ENCODE measurements at regions not wholly inside any gene's neighbourhood (a gene's known extent, or its start where the extent isn't known, plus 50 kb on each side); places are given as distances from the start of the nearest gene placed in this dataset.
"Not testable (repeated sequence)": the region's sequence is repeated elsewhere in the genome, so short reads cannot be mapped to it uniquely, and the experiment has no call there.

DNA sequence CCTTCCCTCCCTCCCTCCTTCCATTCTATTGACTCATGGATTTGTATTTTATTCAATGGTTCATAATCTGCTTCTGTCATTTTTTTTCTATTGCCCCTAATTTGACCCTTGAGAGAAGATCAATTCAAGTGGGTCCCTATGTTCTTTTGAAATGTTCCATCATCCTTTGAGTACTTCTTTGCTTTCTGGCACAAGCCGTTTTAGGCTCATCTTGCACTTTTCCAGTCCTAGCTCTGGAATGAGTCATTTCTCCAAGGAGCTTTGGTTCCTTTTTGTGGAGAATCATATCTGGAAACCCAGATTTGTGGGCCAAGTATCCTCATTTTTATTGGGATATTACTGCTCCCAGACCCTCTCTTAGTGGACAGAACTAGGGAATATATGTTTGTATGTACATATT, 126.8 kb upstream of the PTPN3 start:
- Histone ChIP-seq H3K36me3 (ENCODE audit: control insufficient read depth in 1 of 2, insufficient read depth in 2 of 2, low read length in 2 of 2) (no peaks in the 10 kb centered on the region), H3K27me3 (ENCODE audit: low read depth, low read length) (no peaks in the 10 kb centered on the region), H3K27ac (ENCODE audit: low read length) (no peak overlapping the region), H3K4me1 (ENCODE audit: control insufficient read depth in 1 of 2, insufficient read depth in 2 of 2, low read length in 2 of 2) (no peaks in the 10 kb centered on the region), H3K4me3 (ENCODE audit: low read depth in 1 of 2, low read length in 2 of 2) (no peak overlapping the region), H3K9me3 (ENCODE audit: control insufficient read depth in 1 of 2, low read length in 2 of 2) (no peaks in the 10 kb centered on the region)

DNA sequence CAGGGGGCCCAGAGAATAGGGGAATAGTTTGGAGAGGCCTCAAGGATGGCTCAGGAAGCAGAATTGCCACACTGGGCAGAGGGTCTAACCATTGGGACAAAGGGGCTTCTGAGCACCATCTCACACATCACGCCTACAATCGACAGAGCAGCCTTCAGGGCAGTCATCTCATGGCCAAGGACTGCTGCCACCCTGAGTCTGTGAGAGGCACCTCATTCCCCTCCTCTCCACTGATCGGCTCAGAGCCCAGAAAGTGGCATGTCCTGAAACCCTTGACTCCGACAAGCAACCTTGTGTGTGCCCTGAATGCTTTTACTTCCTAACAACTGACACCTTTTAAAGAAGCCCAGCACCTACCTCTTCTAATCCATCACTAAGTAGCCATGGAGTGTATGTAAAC, 128.9 kb upstream of the PTPN3 start:
- no peaks in the 10 kb centered on the region for H3K4me1 ChIP-seq (ENCODE audit: control insufficient read depth in 1 of 2, insufficient read depth in 2 of 2, low read length in 2 of 2)
- no peaks in the 10 kb centered on the region for H3K27me3 ChIP-seq (ENCODE audit: low read depth, low read length)
- no peaks in the 10 kb centered on the region for H3K36me3 ChIP-seq (ENCODE audit: control insufficient read depth in 1 of 2, insufficient read depth in 2 of 2, low read length in 2 of 2)
- H3K27ac ChIP-seq (ENCODE audit: low read length), result no peak overlapping the region
- H3K4me3 ChIP-seq (ENCODE audit: low read depth in 1 of 2, low read length in 2 of 2), result no peak overlapping the region
- no peaks in the 10 kb centered on the region for H3K9me3 ChIP-seq (ENCODE audit: control insufficient read depth in 1 of 2, low read length in 2 of 2)

DNA sequence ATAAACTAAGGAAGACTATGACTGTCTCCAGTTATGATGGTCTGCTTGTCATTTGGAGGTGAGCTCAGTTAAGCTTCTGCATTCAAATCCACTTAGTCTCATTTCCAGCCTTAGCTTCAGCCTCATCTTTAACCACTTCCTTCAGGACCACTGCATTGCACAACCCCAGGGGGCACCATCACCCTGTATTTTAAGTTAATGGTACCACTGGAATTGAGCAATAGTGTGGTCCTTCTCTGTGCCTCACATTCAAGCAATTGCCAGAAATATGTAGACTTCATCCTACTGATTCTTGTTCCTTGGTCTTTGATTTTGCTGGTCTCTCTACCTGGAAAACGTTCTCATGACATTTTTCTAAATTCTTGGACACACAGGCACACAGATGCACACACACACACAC, 131.5 kb upstream of the PTPN3 start:
- no peaks in the 10 kb centered on the region for H3K9me3 ChIP-seq (ENCODE audit: control insufficient read depth in 1 of 2, low read length in 2 of 2)
- no peaks in the 10 kb centered on the region for H3K4me1 ChIP-seq (ENCODE audit: control insufficient read depth in 1 of 2, insufficient read depth in 2 of 2, low read length in 2 of 2)
- H3K27me3 ChIP-seq (ENCODE audit: low read depth, low read length), result no peaks in the 10 kb centered on the region
- no peaks in the 10 kb centered on the region for H3K36me3 ChIP-seq (ENCODE audit: control insufficient read depth in 1 of 2, insufficient read depth in 2 of 2, low read length in 2 of 2)
- no peak overlapping the region for H3K4me3 ChIP-seq (ENCODE audit: low read depth in 1 of 2, low read length in 2 of 2)
- no peak overlapping the region for H3K27ac ChIP-seq (ENCODE audit: low read length)

DNA sequence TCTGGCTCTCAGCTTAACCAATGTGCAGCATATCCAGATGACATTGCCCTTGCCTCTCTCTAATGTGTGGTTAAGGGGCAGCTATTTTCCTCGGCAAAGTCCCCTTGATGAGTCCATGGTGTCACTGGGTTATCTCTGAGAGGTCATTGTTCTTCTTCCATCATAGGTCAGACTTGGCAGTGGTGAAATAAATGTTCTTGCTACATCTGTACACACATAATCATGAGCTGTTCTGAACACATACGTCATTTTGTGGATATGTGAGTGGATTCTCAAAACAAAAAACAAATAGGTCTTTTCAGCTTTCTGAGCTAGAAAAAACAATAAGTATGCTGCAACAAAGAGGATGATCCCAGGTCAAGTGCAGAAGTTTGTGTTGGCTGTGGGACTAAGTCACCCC, 134.7 kb upstream of the PTPN3 start:
- H3K4me1 ChIP-seq (ENCODE audit: control insufficient read depth in 1 of 2, insufficient read depth in 2 of 2, low read length in 2 of 2), result no peaks in the 10 kb centered on the region
- H3K36me3 ChIP-seq (ENCODE audit: control insufficient read depth in 1 of 2, insufficient read depth in 2 of 2, low read length in 2 of 2), result no peaks in the 10 kb centered on the region
- H3K27ac ChIP-seq (ENCODE audit: low read length), result no peak overlapping the region
- no peaks in the 10 kb centered on the region for H3K9me3 ChIP-seq (ENCODE audit: control insufficient read depth in 1 of 2, low read length in 2 of 2)
- no peaks in the 10 kb centered on the region for H3K27me3 ChIP-seq (ENCODE audit: low read depth, low read length)
- H3K4me3 ChIP-seq (ENCODE audit: low read depth in 1 of 2, low read length in 2 of 2), result no peak overlapping the region

DNA sequence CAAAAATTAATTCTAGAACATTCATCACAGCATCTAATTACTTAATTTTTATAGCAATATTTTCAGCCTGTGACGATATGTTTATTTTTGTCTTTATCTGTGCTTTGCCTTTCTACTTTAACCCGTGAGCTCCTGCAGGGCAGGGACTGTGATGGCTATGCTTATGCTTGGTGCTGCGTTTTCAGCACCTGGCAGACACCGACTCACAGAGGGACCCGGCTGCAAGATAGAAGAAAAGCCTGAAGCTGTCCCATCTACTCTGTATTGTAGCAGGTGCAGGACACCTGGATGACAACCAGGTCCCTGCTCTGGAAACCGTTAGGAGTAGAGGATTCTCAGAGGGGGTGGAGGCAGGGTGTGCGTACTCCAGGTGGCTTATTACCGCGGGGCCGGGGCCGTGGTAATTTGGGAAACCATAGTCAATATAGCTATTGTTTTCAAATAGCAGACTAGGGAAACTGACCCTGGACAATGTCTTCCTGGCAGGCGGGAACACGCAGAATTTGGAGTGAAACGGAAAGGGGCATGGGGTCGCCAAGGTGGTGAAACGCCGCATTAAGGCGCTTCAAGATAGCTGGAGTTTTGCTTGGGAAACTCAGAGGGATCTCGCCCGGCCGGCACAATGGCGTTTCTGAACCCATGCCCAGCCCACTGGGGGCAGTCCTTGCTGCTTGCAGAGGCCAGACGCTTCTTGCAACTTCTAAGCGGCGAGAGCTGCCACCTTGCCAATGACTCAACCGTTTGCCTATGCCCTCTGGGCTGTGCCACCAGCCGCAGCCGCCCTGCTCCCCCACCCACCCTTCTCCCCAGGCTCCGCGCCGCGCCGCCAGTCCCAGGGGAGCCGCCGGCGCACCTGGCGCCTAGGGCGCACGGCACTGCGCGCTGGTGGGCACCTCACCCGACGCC, 140.1 kb upstream of the PALM2AKAP2 start:
- no peak overlapping the region for H3K27ac ChIP-seq (ENCODE audit: low read length)
- peak overlapping the region in 1 of 2 donors; percentile 71 for H3K4me3 ChIP-seq (ENCODE audit: low read depth in 1 of 2, low read length in 2 of 2)
- H3K27me3 ChIP-seq (ENCODE audit: low read depth, low read length), result peaks cover 18% of the 10 kb centered on the region

DNA sequence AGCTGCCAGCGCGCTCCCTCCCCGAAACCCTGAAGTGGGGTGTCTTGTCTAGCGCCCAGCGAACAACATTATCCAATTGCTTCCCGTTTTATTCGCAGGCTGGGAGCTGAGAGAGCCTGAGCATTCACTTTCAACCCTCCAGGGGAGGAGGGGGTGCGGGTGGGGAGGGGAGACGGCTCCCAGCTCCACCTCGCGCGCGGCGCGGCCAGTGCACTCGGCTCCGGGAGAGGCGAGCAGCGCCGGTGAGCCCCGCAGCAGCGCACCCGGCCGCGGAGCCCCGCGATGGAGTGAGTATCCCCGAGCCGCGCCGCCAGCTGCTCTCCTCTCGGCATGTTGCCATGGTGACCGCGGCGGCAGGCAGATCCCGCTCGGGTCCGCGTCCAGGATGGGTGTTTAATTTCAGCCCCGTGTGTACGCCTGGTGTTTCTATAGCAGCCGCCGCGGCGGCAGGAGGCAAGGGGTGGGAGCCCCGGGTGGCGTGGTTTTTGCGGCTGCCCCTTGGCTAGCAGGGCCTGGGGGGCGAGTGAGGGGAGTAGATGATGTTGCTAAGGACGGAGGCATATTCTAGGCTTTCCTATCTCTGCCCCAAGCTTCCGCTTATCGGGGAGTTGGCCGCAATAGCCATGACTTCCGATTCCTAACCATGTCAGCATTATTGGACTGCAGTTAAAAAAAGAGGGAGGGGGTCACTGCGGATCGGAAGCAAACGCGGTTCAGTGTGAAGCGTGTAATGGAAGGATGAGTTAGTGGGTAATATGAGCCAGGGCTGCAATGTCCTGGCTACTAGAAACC, 139.2 kb upstream of the PALM2AKAP2 start:
- Histone ChIP-seq H3K27me3 (ENCODE audit: low read depth, low read length) (peaks cover 18% of the 10 kb centered on the region), H3K4me3 (ENCODE audit: low read depth in 1 of 2, low read length in 2 of 2) (peak overlapping the region; percentile 37 to 71), H3K9me3 (ENCODE audit: control insufficient read depth in 1 of 2, low read length in 2 of 2) (no peaks in the 10 kb centered on the region), H3K36me3 (ENCODE audit: control insufficient read depth in 1 of 2, insufficient read depth in 2 of 2, low read length in 2 of 2) (no peaks in the 10 kb centered on the region), H3K27ac (ENCODE audit: low read length) (no peak overlapping the region), H3K4me1 (ENCODE audit: control insufficient read depth in 1 of 2, insufficient read depth in 2 of 2, low read length in 2 of 2) (peaks cover 0 to 18% of the 10 kb centered on the region in 2 donors)

More for the DNA sequence above, 140.1 kb upstream of the PALM2AKAP2 start:
- Histone ChIP-seq H3K4me1 (ENCODE audit: control insufficient read depth in 1 of 2, insufficient read depth in 2 of 2, low read length in 2 of 2) (peaks cover 0 to 18% of the 10 kb centered on the region in 2 donors), H3K9me3 (ENCODE audit: control insufficient read depth in 1 of 2, low read length in 2 of 2) (no peaks in the 10 kb centered on the region), H3K36me3 (ENCODE audit: control insufficient read depth in 1 of 2, insufficient read depth in 2 of 2, low read length in 2 of 2) (no peaks in the 10 kb centered on the region)

DNA sequence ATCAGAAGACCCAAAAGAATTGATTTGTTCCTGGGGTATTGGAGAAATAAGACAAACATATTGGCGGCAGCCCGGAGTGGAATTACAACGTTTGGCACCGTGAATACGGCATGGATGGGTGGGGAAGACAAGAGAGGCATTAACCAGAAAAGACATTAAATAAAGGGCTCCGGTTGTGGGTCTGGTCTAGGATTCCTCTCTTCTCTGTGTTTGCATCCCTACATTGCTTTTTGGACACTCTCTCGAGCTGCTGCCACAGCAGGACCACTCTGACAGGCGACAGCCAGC, 138.7 kb upstream of the PALM2AKAP2 start:
- no peaks in the 10 kb centered on the region for H3K9me3 ChIP-seq (ENCODE audit: control insufficient read depth in 1 of 2, low read length in 2 of 2)

DNA sequence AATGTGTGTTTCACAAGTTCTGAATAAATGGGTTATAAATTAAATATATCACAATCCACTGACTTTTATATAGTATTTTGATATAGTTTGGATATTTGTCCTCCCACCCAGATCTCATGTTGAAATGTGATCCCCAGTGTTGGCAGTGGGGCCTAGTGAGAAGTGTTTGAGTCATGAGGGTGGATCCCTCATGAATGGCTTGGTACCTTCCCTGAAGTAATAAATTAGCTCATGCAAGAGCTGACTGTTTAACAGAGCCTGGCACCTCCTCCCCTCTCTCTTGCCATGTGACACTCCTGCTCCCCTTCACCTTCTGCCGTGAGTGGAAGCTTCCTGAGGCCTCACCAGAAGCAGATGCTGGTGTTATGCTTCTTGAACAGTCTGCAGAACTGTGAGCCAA, 127.9 kb upstream of the PALM2AKAP2 start:
- no peak overlapping the region for H3K27ac ChIP-seq (ENCODE audit: low read length)
- H3K4me1 ChIP-seq (ENCODE audit: control insufficient read depth in 1 of 2, insufficient read depth in 2 of 2, low read length in 2 of 2), result no peaks in the 10 kb centered on the region
- no peaks in the 10 kb centered on the region for H3K9me3 ChIP-seq (ENCODE audit: control insufficient read depth in 1 of 2, low read length in 2 of 2)
- no peaks in the 10 kb centered on the region for H3K27me3 ChIP-seq (ENCODE audit: low read depth, low read length)
- no peak overlapping the region for H3K4me3 ChIP-seq (ENCODE audit: low read depth in 1 of 2, low read length in 2 of 2)
- H3K36me3 ChIP-seq (ENCODE audit: control insufficient read depth in 1 of 2, insufficient read depth in 2 of 2, low read length in 2 of 2), result no peaks in the 10 kb centered on the region

More for the DNA sequence above, 138.7 kb upstream of the PALM2AKAP2 start:
- H3K4me1 ChIP-seq (ENCODE audit: control insufficient read depth in 1 of 2, insufficient read depth in 2 of 2, low read length in 2 of 2), result peaks cover 0 to 18% of the 10 kb centered on the region in 2 donors
- H3K36me3 ChIP-seq (ENCODE audit: control insufficient read depth in 1 of 2, insufficient read depth in 2 of 2, low read length in 2 of 2), result no peaks in the 10 kb centered on the region
- H3K27me3 ChIP-seq (ENCODE audit: low read depth, low read length), result peaks cover 18% of the 10 kb centered on the region
- peak overlapping the region; percentile 37 to 71 for H3K4me3 ChIP-seq (ENCODE audit: low read depth in 1 of 2, low read length in 2 of 2)
- H3K27ac ChIP-seq (ENCODE audit: low read length), result no peak overlapping the region

DNA sequence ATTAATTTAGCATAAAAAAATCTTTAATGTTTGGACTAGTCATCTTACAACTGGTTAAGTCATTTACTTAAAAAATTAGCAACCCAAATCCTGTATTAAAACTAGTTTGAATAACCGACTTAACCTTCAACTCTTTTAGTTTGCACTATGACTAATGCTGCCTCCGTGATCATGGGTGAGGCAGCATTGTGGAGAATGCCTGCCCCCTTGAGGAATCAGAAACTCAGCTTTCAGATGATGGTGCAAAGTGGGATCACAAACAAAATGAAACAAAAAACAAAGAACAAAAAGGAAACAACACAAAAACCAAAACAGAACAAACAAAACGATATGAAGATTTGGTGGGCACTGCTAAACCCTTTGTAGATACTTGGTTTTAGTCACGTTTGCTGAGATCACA, 127.0 kb upstream of the PALM2AKAP2 start:
- no peaks in the 10 kb centered on the region for H3K36me3 ChIP-seq (ENCODE audit: control insufficient read depth in 1 of 2, insufficient read depth in 2 of 2, low read length in 2 of 2)
- no peak overlapping the region for H3K4me3 ChIP-seq (ENCODE audit: low read depth in 1 of 2, low read length in 2 of 2)
- H3K4me1 ChIP-seq (ENCODE audit: control insufficient read depth in 1 of 2, insufficient read depth in 2 of 2, low read length in 2 of 2), result no peaks in the 10 kb centered on the region
- H3K27ac ChIP-seq (ENCODE audit: low read length), result no peak overlapping the region
- no peaks in the 10 kb centered on the region for H3K9me3 ChIP-seq (ENCODE audit: control insufficient read depth in 1 of 2, low read length in 2 of 2)
- no peaks in the 10 kb centered on the region for H3K27me3 ChIP-seq (ENCODE audit: low read depth, low read length)

DNA sequence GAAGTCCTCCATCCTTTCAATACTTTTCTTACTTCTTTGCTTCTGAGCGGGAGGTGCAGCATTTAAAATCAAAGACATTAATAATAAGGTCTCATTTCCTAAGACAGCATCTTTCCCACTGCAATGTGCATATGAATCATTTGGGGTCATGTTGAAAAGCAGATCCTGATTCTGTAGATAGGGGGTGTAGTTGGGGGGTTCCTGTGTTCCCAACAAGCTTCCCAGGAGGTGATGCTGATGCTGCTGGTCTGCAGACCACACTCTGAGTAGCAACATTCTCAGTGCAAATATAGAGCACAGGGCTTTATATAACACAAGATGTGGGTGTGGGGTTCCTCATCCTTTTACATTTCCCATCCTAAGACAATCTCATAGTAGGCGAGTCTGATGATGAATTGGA, 126.5 kb upstream of the PALM2AKAP2 start:
- no peaks in the 10 kb centered on the region for H3K36me3 ChIP-seq (ENCODE audit: control insufficient read depth in 1 of 2, insufficient read depth in 2 of 2, low read length in 2 of 2)
- no peak overlapping the region for H3K27ac ChIP-seq (ENCODE audit: low read length)
- H3K4me3 ChIP-seq (ENCODE audit: low read depth in 1 of 2, low read length in 2 of 2), result no peak overlapping the region
- H3K4me1 ChIP-seq (ENCODE audit: control insufficient read depth in 1 of 2, insufficient read depth in 2 of 2, low read length in 2 of 2), result no peaks in the 10 kb centered on the region
- H3K27me3 ChIP-seq (ENCODE audit: low read depth, low read length), result no peaks in the 10 kb centered on the region
- no peaks in the 10 kb centered on the region for H3K9me3 ChIP-seq (ENCODE audit: control insufficient read depth in 1 of 2, low read length in 2 of 2)

DNA sequence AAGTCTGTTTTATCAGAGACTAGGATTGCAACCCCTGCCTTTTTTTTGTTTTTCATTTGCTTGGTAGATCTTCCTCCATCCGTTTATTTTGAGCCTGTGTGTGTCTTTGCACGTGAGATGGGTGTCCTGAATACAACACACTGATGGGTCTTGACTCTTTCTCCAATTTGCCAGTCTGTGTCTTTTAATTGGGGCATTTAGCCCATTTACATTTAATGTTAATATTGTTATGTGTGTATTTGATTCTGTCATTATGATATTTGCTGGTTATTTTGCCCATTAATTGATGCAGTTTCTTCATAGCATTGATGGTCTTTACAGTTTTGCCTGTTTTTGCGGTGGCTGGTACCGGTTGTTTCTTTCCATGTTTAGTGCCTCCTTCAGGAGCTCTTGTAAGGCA, 116.0 kb upstream of the PALM2AKAP2 start:
- H3K4me3 ChIP-seq (ENCODE audit: low read depth in 1 of 2, low read length in 2 of 2); H3K27ac ChIP-seq (ENCODE audit: low read length); H3K4me1 ChIP-seq (ENCODE audit: control insufficient read depth in 1 of 2, insufficient read depth in 2 of 2, low read length in 2 of 2); H3K36me3 ChIP-seq (ENCODE audit: control insufficient read depth in 1 of 2, insufficient read depth in 2 of 2, low read length in 2 of 2); H3K9me3 ChIP-seq (ENCODE audit: control insufficient read depth in 1 of 2, low read length in 2 of 2); H3K27me3 ChIP-seq (ENCODE audit: low read depth, low read length): not testable (repeated sequence)
